HFFc6 (cell line): ENCODE measurements at regions not wholly inside any gene's neighbourhood (a gene's known extent, or its start where the extent isn't known, plus 50 kb on each side); places are given as distances from the start of the nearest gene placed in this dataset.

Experiments used
- DNase-seq: peaks from one replicate; pipeline ENCODE4 v3.0.0-alpha.2; 2018
- H3K27ac Mint-ChIP-seq: 2 replicates; pipeline ENCODE4 v1.8.0; 2020; ENCODE audit warnings: mild to moderate bottlenecking, mixed read lengths
- H3K27me3 Mint-ChIP-seq: 2 replicates; pipeline ENCODE4 v1.8.0; 2021; ENCODE audit warnings: mild to moderate bottlenecking, moderate library complexity, mixed read lengths; ENCODE audit not compliant: insufficient read depth
- H3K36me3 Mint-ChIP-seq: 2 replicates; pipeline ENCODE4 v1.8.0; 2021; ENCODE audit warnings: low read depth, mixed read lengths
- H3K4me1 Mint-ChIP-seq: 2 replicates; pipeline ENCODE4 v1.8.0; 2020; ENCODE audit warnings: low read depth, mixed read lengths
- H3K4me3 Mint-ChIP-seq: 2 replicates; pipeline ENCODE4 v1.8.0; 2020; ENCODE audit warnings: mild to moderate bottlenecking, moderate library complexity, mixed read lengths
- H3K9me3 Mint-ChIP-seq: 2 replicates; pipeline ENCODE4 v1.8.0; 2020; ENCODE audit warnings: mild to moderate bottlenecking, mixed read lengths
- TF ChIP-seq, protein P1 (sequence below): fragments of 200-600 bp; sonication (generic); IDR thresholded peaks from 2 replicates; pipeline ENCODE4 v1.5.0; 2021; ENCODE audit warnings: antibody characterized with exemption, mild to moderate bottlenecking

DNA sequence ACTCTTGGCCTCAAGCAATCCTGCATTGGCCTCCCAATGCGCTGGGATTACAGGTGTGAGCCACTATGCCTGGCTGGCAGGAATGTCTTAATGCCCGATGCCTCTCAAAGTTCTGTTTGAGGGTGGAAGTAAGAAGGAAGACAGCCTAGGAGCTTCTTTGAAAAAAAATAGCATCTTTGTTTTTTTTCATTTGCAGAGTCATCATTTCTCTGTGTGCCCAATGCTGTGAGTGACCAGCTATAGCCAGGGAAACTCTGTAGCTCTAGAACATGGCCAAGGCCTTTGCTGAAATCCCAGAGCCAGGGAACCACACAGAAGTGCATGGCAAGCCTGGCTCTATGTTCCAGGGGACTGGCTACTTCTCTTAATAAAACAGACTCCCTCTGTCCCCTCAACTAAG lies 260.0 kb downstream of the C1D start:
- H3K36me3 Mint-ChIP-seq = peaks cover 4% of the 10 kb centered on the region
- H3K4me3 Mint-ChIP-seq = no peak overlapping the region
- peaks cover 40% of the 10 kb centered on the region for H3K4me1 Mint-ChIP-seq
- H3K27ac Mint-ChIP-seq = no peak overlapping the region
- H3K9me3 Mint-ChIP-seq = peaks cover under 1% of the 10 kb centered on the region; the same call in 1 of the 2 replicates
- H3K27me3 Mint-ChIP-seq = no peaks in the 10 kb centered on the region
- no peak for DNase-seq
- TF ChIP-seq, protein P1, sequence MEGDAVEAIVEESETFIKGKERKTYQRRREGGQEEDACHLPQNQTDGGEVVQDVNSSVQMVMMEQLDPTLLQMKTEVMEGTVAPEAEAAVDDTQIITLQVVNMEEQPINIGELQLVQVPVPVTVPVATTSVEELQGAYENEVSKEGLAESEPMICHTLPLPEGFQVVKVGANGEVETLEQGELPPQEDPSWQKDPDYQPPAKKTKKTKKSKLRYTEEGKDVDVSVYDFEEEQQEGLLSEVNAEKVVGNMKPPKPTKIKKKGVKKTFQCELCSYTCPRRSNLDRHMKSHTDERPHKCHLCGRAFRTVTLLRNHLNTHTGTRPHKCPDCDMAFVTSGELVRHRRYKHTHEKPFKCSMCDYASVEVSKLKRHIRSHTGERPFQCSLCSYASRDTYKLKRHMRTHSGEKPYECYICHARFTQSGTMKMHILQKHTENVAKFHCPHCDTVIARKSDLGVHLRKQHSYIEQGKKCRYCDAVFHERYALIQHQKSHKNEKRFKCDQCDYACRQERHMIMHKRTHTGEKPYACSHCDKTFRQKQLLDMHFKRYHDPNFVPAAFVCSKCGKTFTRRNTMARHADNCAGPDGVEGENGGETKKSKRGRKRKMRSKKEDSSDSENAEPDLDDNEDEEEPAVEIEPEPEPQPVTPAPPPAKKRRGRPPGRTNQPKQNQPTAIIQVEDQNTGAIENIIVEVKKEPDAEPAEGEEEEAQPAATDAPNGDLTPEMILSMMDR = no peak

DNA sequence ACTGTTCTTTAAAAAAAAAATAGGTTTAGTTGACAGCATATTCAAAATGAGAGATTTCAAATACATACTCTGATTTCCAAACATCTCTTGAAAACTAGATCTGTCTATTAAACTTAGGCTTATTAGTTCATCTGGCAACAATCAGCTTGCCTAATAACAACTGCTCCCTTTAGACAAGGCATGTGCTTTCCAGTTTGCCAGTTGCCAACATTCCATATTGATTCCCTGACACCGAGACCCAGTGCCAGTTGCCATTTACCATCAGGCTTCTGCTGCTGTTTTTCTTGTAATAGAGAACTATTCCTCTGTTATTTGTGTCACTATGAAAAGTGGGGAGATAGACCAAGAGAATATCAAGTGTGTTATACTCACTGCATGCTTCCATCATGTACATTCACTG lies 256.0 kb downstream of the C1D start:
- no peak overlapping the region for H3K27ac Mint-ChIP-seq
- TF ChIP-seq, protein P1 = no peak
- peaks cover 17% of the 10 kb centered on the region for H3K36me3 Mint-ChIP-seq
- DNase-seq = no peak
- H3K4me1 Mint-ChIP-seq = peaks cover 19% of the 10 kb centered on the region
- peaks cover 9% of the 10 kb centered on the region for H3K9me3 Mint-ChIP-seq
- H3K4me3 Mint-ChIP-seq = no peak overlapping the region
- no peaks in the 10 kb centered on the region for H3K27me3 Mint-ChIP-seq

DNA sequence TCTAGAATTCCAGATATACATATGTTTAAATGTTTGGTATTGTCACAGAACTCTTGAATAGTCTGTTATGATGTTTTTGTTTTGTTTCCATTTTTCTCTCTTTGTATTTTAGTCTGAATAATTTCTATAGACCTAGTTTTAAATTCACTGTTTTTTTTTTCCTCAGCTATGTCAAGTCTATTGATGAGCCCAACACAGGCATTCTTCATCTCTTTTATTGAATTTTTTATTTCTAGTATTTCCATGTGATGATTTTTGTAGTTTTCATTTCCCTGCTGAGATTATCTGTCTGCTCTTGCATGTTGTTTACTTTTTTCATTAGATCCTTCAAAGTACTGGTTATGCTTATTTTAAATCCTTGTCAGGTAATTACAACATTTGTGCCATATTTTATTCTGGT lies 254.7 kb downstream of the C1D start:
- no peak for DNase-seq
- H3K36me3 Mint-ChIP-seq = peaks cover 24% of the 10 kb centered on the region
- H3K4me1 Mint-ChIP-seq = peaks cover 14% of the 10 kb centered on the region
- H3K27ac Mint-ChIP-seq = no peak overlapping the region
- peaks cover 9% of the 10 kb centered on the region for H3K9me3 Mint-ChIP-seq
- H3K27me3 Mint-ChIP-seq = no peaks in the 10 kb centered on the region
- TF ChIP-seq, protein P1 = no peak
- H3K4me3 Mint-ChIP-seq = no peak overlapping the region

DNA sequence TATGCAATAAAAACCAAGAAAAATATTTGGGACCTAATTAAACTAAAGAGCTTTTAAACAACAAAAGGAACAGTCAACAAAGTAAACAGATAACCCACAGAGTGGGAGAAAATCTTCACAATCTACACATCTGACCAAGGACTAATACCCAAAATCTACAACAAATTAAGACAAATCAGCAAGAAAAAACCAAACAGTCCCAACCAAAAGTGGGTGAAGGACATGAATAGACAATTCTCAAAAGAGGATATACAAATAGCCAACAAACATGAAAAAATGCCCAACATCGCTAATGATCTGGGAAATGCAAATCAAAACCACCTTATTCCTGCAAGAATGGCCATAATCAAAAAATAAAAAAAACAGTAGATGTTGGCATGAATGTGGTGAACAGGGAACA lies 250.1 kb downstream of the C1D start:
- Mint-ChIP-seq H3K9me3 (peaks cover 9% of the 10 kb centered on the region), H3K4me3 (no peak overlapping the region), H3K36me3 (peaks cover 24% of the 10 kb centered on the region), H3K27me3 (no peaks in the 10 kb centered on the region), H3K27ac (no peak overlapping the region), H3K4me1 (0 out of 2 replicates have a peak, but pooled peaks cover 5% of the 10 kb centered on the region)
- TF ChIP-seq, protein P1 = no peak
- no peak for DNase-seq

DNA sequence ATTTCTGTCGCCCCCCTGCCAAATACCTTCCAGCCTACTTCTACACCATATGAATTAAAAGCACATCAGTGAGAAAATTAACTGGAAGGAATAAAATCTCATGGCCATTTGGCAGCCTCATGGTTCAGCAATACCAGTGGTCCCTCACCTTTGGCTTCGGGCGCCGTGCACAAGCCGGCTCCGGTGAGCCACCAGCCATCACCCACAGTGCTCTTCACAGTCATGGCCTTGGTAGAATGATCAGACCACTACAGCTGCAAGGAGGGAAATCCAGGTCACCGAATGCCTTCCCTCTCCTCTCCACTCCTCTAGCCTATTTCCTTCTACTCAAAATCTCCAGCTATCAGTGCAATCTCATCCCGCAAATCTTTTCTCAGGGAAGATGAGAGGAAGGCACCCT lies 239.1 kb downstream of the C1D start:
- TF ChIP-seq, protein P1 = no peak
- Mint-ChIP-seq H3K4me1 (peaks cover 33% of the 10 kb centered on the region), H3K36me3 (peaks cover 27% of the 10 kb centered on the region), H3K9me3 (peaks cover under 1% of the 10 kb centered on the region; the same call in 1 of the 2 replicates), H3K27ac (no peak overlapping the region), H3K27me3 (peaks cover 3% of the 10 kb centered on the region), H3K4me3 (no peak overlapping the region)
- no peak for DNase-seq

DNA sequence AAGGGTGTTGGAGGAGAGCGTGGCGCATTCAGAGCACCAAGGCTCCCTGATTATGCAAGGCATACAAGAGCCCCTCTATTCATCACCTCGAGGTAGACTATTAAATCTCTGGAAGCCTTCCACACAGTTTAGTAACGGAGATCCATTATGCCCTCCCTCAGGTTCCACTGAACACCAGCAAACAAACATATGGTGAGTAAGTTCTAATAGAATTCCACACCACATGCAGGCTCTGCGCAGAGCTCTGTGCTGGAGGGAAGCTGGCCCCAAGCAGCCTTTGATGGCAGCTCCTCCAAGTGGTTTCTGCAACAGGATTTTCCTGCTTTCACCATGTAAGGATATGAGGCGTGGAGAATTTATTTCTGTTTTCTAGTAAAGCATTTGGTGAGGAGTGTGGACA lies 238.6 kb downstream of the C1D start:
- no peaks in the 10 kb centered on the region for H3K9me3 Mint-ChIP-seq
- peak; percentile 10 for DNase-seq
- peaks cover 27% of the 10 kb centered on the region for H3K36me3 Mint-ChIP-seq
- peaks cover 3% of the 10 kb centered on the region for H3K27me3 Mint-ChIP-seq
- peaks cover 33% of the 10 kb centered on the region for H3K4me1 Mint-ChIP-seq
- no peak overlapping the region for H3K4me3 Mint-ChIP-seq
- H3K27ac Mint-ChIP-seq = no peak overlapping the region
- TF ChIP-seq, protein P1 = no peak
